Activated naive CD8-positive, alpha-beta T cell (primary cell): ENCODE measurements at regions not wholly inside any gene's neighbourhood (a gene's known extent, or its start where the extent isn't known, plus 50 kb on each side); places are given as distances from the start of the nearest gene placed in this dataset.
"Not testable (repeated sequence)": the region's sequence is repeated elsewhere in the genome, so short reads cannot be mapped to it uniquely, and the experiment has no call there.

ENCODE experiments used
- H3K27ac Mint-ChIP-seq: one replicate; pipeline ENCODE4 v1.8.0; 2021; ENCODE audit warnings: mixed read lengths
- H3K27me3 Mint-ChIP-seq: one replicate; pipeline ENCODE4 v1.8.0; 2021; ENCODE audit warnings: mixed read lengths
- H3K36me3 Mint-ChIP-seq: one replicate; pipeline ENCODE4 v1.8.0; 2021; ENCODE audit warnings: mixed read lengths
- H3K4me1 Mint-ChIP-seq: one replicate; pipeline ENCODE4 v1.8.0; 2021; ENCODE audit warnings: low read depth, mixed read lengths
- H3K4me3 Mint-ChIP-seq: one replicate; pipeline ENCODE4 v1.8.0; 2021; ENCODE audit warnings: mild to moderate bottlenecking, mixed read lengths
- H3K9me3 Mint-ChIP-seq: one replicate; pipeline ENCODE4 v1.8.0; 2021; ENCODE audit warnings: low read depth, mixed read lengths

DNA sequence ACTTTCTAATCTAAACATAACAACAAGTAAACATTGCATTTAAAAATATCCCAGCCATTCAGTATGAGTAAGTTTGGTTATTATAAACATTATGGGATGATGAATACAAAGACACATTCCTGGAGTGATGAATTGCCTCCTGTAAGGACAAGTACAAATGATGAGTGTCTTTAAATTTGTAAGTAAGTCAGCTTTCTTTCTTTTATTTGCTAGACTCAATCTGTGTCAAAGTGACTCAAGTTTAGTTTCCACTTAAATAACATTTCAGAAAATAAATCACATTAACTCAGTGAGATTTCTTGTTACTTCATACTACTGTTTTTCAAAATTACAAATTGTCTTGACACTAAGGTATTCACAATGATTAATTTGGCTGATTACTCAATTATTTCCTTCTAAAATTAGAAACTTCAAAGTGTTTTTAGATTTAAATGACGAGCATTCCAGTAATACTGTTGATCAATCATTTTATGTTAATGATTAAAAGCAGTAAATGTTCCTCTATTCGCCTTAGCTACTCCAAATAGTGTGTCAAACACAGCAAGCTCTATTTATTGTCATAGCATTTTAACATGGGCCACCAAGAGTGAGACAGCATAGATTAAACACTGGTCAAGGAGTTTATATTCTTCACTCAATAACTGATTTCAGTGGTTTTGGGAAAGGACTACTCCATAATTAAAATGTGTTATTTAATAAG is 658.0 kb upstream of the MDGA2 start:
- Mint-ChIP-seq H3K36me3 (no peaks in the 10 kb centered on the region), H3K4me3 (no peak overlapping the region), H3K27ac (no peak overlapping the region)

DNA sequence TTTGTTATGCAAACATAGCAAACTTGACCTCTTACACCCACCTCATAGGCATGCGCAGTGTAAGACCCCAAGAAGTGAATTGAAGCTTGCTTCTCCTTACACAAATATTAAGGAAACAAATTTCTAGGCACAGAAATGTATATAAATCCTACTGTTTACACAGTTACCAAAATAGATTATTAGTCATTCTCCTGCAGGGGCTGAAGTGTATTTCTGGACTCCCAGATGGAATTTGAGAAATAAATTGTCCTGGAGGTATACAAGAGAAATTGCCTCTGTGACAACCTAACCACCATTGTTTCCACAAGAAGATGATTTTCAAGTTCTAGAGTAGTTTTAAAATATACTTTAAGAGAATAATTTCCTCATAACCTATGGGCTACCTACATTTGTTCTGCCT is 656.0 kb upstream of the MDGA2 start:
- H3K27ac Mint-ChIP-seq, result no peak overlapping the region
- H3K4me1 Mint-ChIP-seq, result no peaks in the 10 kb centered on the region
- no peaks in the 10 kb centered on the region for H3K27me3 Mint-ChIP-seq
- H3K36me3 Mint-ChIP-seq, result no peaks in the 10 kb centered on the region
- no peak overlapping the region for H3K4me3 Mint-ChIP-seq
- H3K9me3 Mint-ChIP-seq, result peaks cover 5% of the 10 kb centered on the region

More for the DNA sequence above, 658.0 kb upstream of the MDGA2 start:
- Mint-ChIP-seq H3K9me3 (peaks cover 16% of the 10 kb centered on the region), H3K4me1 (no peaks in the 10 kb centered on the region), H3K27me3 (no peaks in the 10 kb centered on the region)

DNA sequence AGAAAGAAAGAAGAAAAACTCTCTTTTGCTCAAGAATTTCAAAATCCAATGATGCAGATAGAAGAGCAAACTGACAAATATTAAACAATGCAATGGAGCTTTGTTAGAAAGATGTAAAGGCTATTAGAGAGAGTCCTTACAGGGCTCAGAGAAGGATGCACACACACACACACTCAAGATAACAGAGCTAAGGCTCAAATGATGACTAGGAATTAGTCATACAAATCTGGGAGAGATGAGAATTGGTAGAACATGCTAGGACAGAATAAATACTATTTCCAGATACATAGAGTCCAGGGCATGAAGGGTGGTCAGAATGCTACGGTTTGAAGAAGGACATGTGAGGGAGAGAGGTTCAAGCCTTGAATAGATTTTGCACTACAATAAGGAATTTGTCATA is 650.1 kb upstream of the MDGA2 start:
- no peaks in the 10 kb centered on the region for H3K27me3 Mint-ChIP-seq
- H3K36me3 Mint-ChIP-seq, result no peaks in the 10 kb centered on the region
- no peaks in the 10 kb centered on the region for H3K9me3 Mint-ChIP-seq
- H3K4me1 Mint-ChIP-seq, result no peaks in the 10 kb centered on the region
- H3K27ac Mint-ChIP-seq, result no peak overlapping the region
- no peak overlapping the region for H3K4me3 Mint-ChIP-seq

DNA sequence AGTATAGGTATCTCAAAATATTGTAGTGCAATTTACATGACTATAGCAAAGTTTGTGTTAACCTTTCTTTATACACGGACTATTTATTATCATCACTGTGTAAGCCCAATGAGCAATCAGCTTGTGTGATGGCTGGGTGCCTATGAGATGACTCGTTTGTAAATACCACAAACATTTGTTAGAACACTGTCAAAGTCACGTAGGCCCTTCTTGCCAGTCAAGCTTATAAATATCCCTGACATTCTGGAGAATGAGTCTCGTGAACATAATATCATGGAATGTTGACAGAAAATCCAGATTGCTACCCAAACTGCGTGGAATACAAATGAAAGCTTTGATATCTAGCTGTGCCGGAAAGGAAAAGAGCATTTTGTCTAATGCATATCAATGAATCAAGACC is 648.3 kb upstream of the MDGA2 start:
- no peaks in the 10 kb centered on the region for H3K9me3 Mint-ChIP-seq
- no peaks in the 10 kb centered on the region for H3K27me3 Mint-ChIP-seq
- H3K4me1 Mint-ChIP-seq, result no peaks in the 10 kb centered on the region
- no peak overlapping the region for H3K4me3 Mint-ChIP-seq
- no peaks in the 10 kb centered on the region for H3K36me3 Mint-ChIP-seq
- H3K27ac Mint-ChIP-seq, result no peak overlapping the region

DNA sequence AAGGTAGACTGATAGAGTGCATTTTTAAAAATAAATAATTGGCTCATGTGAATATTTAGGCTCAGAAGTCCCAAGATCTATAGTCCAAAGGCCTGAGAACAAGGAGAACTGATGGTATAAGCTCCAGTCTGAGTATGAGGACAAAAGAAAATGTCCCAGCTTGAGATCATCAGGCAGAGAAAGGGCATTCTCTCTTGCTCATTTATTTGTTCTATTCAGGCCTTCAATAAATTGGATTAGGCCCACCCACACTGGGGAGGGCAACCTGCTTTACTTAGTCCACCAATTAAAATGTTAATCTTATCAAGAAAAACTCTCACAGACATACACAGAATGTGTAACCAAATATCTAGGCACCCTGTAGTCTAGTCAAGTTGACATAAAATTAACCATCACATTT is 644.4 kb upstream of the MDGA2 start:
- Mint-ChIP-seq H3K4me3 (no peak overlapping the region), H3K9me3 (peaks cover 6% of the 10 kb centered on the region)

DNA sequence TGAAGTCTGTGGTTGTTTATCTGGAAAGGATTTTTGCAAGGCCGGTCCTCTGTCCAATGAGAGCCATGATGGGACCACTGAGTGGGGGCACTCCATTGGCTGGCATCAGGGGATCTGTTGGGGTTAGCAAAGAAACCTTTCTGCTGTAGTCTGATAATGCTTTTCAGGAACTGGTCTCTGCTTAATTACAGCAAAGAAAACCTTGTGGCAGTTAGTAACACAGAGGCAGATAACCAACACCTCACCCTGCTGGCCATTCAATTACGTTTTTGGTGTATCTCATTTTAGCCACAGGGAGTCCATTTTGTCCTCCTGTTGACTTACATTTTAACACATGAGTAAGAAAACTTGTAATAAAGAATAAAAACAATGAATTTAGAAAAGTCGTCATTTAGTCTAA is 629.3 kb upstream of the MDGA2 start:
- Mint-ChIP-seq H3K4me3 (no peak overlapping the region), H3K4me1 (no peaks in the 10 kb centered on the region), H3K27me3 (no peaks in the 10 kb centered on the region), H3K27ac (no peak overlapping the region), H3K36me3 (no peaks in the 10 kb centered on the region), H3K9me3 (no peaks in the 10 kb centered on the region)

More for the DNA sequence above, 644.4 kb upstream of the MDGA2 start:
- Mint-ChIP-seq H3K4me1 (no peaks in the 10 kb centered on the region), H3K27me3 (no peaks in the 10 kb centered on the region), H3K36me3 (no peaks in the 10 kb centered on the region), H3K27ac (no peak overlapping the region)

DNA sequence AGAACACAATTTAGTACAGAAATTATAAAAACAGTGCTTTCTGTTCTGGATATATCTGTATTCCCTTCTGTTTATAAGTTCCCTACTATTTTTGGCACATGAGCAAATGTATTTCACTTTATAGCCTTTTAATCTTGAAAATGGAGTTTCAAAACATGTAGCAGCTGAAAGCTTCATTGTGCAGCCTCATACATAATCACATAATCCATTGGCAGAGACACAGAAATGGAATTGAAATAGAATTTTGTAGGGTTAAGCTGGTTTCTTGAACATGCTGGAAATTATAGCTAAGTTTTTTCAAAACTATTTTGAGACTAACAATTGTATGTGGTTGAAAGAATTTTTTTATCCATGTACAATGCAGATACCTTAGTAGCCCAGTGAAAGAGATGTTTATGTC is 614.3 kb upstream of the MDGA2 start:
- Mint-ChIP-seq H3K27ac (no peak overlapping the region), H3K9me3 (no peaks in the 10 kb centered on the region), H3K27me3 (no peaks in the 10 kb centered on the region), H3K4me1 (no peaks in the 10 kb centered on the region), H3K36me3 (no peaks in the 10 kb centered on the region), H3K4me3 (no peak overlapping the region)

DNA sequence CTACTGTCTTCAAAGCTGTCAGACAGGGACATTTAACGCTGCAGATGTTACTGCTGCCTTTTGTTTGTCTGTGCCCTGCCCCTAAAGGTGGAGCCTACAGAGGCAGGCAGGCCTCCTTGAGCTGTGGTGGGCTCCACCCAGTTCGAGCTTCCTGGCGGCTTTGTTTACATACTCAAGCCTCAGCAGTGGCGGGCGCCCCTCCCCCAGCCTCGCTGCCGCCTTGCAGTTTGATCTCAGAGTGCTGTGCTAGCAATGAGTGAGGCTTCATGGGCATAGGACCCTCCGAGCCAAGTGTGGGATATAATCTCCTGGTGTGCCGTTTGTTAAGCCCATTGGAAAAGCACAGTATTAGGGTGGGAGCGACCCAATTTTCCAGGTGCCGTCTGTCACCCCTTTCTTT is 609.8 kb upstream of the MDGA2 start:
- not testable (repeated sequence) for H3K4me3 Mint-ChIP-seq, H3K27me3 Mint-ChIP-seq, H3K9me3 Mint-ChIP-seq, H3K4me1 Mint-ChIP-seq, H3K27ac Mint-ChIP-seq, H3K36me3 Mint-ChIP-seq

DNA sequence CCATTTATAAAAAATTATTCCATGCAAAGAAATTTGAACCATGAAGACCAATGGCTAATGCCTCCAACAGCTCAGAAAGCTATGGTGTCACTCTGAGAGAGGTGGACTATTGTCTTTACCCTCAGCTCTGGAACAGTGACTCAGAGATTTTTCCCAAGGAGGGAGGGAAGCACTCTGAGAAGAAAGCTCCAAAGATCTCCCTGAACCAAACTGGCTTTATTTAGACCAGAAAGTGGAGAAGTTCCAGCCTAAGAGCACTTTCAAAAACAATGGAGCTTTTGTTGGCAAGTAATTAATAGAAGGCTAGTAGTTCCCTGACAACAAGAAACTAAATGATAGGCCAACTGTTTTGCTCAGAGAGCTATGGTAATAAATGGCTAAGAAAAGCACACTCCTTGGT is 599.9 kb upstream of the MDGA2 start:
- Mint-ChIP-seq H3K27ac (no peak overlapping the region), H3K36me3 (no peaks in the 10 kb centered on the region), H3K9me3 (peaks cover 14% of the 10 kb centered on the region), H3K4me1 (no peaks in the 10 kb centered on the region), H3K27me3 (no peaks in the 10 kb centered on the region), H3K4me3 (no peak overlapping the region)

DNA sequence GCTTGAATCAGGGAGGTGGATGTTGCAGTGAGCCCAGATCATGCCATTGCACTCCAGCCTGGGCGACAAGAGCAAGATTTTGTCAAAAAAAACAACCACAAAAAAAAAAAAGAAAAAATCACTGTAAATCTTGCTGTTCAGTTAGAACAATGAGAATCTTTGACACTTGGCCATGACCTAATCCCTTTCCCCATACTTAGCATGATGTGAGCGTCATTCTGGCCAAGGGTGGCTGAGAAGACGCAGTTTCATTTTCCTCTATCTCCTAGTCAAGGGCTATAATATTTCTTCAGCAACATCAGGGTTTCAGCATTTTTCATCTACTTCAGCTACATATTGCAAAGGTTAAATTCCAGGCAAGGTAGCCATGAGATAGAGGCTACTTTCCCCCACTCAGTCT is 599.4 kb upstream of the MDGA2 start:
- Mint-ChIP-seq H3K4me3 (no peak overlapping the region), H3K9me3 (peaks cover 14% of the 10 kb centered on the region), H3K36me3 (no peaks in the 10 kb centered on the region), H3K4me1 (no peaks in the 10 kb centered on the region), H3K27ac (no peak overlapping the region), H3K27me3 (no peaks in the 10 kb centered on the region)

DNA sequence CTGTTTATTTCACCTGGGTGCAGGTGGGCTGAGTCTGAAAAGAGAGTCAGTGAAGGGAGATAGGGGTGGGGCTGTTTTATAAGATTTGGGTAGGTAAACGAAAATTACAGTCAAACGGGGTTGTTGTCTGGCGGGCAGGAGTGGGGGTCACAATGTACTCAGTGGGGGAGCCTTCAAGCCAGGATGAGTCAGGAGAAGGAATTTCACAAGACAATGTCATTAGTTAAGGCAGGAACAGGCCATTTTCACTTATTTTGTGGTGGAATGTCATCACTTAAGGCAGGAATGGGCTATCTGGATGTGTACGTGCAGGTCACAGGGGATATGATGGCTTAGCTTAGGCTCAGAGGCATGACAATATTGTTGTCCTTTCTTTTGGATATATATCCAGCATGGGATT is 592.5 kb upstream of the MDGA2 start:
- not testable (repeated sequence) for H3K4me3 Mint-ChIP-seq, H3K27me3 Mint-ChIP-seq, H3K36me3 Mint-ChIP-seq, H3K9me3 Mint-ChIP-seq, H3K4me1 Mint-ChIP-seq, H3K27ac Mint-ChIP-seq

DNA sequence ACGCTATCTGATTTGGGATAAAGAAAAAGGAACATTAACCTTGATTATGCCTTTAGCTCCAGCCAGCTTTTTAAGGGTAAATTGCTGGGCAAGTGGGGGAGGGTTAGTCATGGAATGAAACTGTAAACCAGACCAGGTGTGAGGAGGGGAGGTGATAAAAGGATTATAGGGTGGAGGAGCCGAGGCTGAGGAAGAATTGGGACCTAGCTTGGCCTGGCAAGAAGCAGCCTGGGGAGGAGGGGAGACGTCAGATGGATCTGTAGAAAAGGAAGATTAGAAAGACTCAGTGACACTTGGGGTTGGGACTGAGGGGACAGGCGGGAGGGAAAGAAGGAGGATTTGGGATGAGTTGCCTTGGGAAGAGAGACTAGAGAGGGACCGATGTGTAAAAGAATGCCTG is 590.8 kb upstream of the MDGA2 start:
- H3K36me3 Mint-ChIP-seq, H3K4me1 Mint-ChIP-seq, H3K9me3 Mint-ChIP-seq, H3K4me3 Mint-ChIP-seq, H3K27ac Mint-ChIP-seq, H3K27me3 Mint-ChIP-seq: not testable (repeated sequence)

DNA sequence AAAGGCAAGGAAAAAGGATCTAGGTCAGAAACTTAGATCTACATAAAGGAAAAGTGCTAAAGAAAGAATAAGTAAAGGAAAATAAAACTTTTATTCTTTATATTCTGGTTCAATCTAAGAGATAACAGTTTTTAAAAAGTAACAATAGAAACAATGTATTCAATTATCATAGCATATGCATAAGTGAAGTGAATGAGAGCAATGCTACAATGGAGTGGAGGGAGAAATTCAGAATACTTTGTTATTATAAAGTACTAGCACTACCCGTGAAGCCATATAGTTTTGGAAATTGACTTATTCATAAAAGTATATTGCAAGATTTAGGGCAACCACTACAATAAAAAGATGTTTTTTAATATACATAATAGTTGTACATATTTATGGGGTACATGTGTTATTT is 586.0 kb upstream of the MDGA2 start:
- H3K27me3 Mint-ChIP-seq, result no peaks in the 10 kb centered on the region
- H3K9me3 Mint-ChIP-seq, result peaks cover 5% of the 10 kb centered on the region
- no peak overlapping the region for H3K4me3 Mint-ChIP-seq
- no peak overlapping the region for H3K27ac Mint-ChIP-seq
- no peaks in the 10 kb centered on the region for H3K4me1 Mint-ChIP-seq
- no peaks in the 10 kb centered on the region for H3K36me3 Mint-ChIP-seq

DNA sequence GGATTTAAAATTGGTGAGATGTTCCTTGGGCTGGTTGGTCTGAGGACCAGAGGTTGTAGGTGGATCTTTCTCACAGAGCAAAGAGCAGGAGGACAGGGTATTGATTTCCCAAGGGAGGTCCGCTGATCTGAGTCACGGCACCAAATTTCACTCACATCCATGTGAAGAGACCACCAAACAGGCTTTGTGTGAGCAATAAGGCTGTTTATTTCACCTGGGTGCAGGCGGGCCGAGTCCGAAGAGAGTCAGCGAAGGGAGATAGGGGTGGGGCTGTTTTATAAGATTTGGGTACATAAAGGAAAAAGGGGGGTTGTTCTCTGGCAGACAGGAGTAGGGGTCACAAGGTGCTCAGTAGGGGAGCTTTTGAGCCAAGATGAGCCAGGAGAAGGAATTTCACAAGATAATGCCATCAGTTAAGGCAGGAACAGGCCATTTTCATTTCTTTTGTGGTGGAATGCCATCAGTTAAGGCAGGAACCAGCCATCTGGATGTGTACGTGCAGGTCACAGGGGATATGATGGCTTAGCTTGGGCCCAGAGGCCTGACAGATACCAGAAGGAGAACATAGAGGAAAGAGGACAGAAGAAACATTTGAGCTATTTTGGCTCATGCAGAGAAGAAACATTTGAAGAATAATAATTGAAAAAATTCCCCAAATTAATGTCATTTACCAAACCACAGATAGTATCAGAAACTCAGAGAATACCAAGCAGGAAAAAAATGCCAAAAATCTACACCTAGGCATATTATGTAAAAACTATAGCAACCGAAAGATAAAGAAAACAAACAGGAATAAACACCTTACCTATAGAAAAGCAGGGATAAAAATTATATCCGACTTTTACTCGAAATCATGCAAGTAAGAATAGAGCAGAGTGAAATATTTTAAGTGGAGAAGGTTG is 585.2 kb upstream of the MDGA2 start:
- not testable (repeated sequence) for H3K4me3 Mint-ChIP-seq, H3K27ac Mint-ChIP-seq, H3K4me1 Mint-ChIP-seq, H3K27me3 Mint-ChIP-seq, H3K9me3 Mint-ChIP-seq, H3K36me3 Mint-ChIP-seq

DNA sequence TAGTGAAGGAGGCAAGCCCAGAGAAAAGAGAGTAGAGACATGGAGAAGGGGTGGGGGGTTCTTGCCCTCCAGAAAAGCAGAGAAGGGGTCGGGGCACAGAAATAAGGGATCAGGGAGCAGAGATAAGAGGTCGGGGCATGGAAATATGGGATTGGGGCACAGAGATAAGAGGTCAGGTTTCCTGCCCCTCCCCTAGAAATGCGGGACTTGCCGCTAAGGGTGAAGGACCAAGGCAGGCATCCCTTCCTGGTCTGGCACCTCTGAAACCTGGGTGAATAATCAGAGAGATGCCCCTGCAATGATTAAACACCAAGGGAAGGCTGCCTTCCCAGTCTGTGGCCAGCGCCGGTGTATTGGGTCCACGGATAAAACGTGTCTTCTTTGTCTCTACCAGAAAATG is 584.5 kb upstream of the MDGA2 start:
- not testable (repeated sequence) for H3K4me3 Mint-ChIP-seq, H3K4me1 Mint-ChIP-seq, H3K27me3 Mint-ChIP-seq, H3K9me3 Mint-ChIP-seq, H3K36me3 Mint-ChIP-seq, H3K27ac Mint-ChIP-seq

DNA sequence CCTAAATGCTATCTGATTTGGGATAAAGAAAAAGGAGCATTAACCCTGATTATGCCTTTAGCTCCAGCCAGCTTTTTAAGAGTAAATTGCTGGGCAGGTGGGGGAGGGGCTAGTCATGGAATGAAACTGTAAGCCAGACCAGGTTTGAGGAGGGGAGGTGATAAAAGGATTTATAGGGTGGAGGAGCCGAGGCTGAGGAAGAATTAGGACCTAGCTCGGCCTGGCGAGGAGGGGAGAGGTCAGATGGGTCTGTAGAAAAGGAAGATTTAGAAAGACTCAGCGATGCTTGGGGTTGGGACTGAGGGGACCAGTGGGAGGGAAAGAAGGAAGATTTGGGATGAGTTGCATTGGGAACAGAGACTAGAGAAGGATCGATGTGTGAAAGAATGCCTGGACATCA is 583.8 kb upstream of the MDGA2 start:
- H3K27ac Mint-ChIP-seq, H3K4me1 Mint-ChIP-seq, H3K27me3 Mint-ChIP-seq, H3K4me3 Mint-ChIP-seq, H3K36me3 Mint-ChIP-seq, H3K9me3 Mint-ChIP-seq: not testable (repeated sequence)
